Activated CD8-positive, alpha-beta memory T cell treated with anti-CD3 and anti-CD28 coated beads for 4 hours (primary cell): ENCODE measurements at regions not wholly inside any gene's neighbourhood (a gene's known extent, or its start where the extent isn't known, plus 50 kb on each side); places are given as distances from the start of the nearest gene placed in this dataset.
"Not testable (repeated sequence)": the region's sequence is repeated elsewhere in the genome, so short reads cannot be mapped to it uniquely, and the experiment has no call there.

Source experiments
- DNase-seq, 2 donors: peaks; one replicate each; pipeline ENCODE4 v3.0.0-alpha.2; 2020; ENCODE audit warnings: low read depth in 2 of 2

DNA sequence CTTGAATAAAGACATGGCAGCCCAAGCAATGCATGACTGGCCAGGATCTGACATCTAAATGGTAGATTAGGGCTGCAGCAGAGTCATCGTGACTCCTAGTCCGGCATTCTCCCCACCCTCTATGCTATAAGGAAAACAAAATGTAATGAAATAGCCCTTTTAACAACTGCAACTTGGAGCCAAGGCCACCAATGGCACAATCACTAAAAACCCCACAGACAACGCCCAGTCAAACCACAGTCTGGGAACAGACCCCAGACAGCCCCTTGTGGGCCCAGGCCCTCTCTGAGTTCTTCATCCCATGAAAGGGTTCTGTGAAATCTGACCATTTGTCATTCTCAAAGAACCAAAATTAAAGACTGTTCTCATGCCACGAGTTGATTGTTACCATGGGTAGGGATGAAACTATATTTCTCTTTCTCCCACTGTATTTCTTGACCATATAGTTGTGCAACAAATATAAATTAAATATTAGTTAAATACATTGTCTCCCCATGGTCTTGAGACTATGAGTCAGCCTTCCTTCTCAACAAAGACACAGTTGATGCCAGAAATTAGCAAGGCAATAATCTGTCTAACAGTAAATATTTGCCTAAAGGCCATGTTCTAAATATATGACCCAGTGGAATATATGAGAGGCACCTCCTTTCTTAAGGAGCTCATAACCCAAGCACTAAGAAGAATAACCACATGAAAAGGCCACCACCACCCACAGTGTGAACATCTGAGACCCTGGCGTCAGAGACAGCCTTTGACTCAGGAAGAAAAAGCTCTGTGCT lies 85.6 kb upstream of the SSTR4 start:
- DNase-seq = no peak

DNA sequence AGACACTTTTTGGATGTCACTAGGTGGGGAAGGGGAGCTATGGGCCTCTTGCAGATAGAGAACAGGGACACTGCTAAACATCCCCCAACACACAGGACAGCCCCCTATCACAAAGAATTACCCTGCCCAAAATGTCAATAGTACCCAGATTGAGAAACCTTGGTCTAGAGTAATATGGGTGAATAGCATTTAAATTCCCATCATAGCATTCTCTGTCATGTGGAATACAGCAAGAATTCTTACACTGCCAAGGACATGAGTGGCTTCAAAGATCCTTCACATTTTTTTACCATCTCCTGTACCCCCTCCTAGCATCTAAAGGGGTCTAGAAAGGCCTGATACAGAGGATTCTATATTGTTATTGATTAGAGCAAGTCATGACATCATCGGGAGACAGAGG lies 83.1 kb upstream of the SSTR4 start:
- DNase-seq = no peak

DNA sequence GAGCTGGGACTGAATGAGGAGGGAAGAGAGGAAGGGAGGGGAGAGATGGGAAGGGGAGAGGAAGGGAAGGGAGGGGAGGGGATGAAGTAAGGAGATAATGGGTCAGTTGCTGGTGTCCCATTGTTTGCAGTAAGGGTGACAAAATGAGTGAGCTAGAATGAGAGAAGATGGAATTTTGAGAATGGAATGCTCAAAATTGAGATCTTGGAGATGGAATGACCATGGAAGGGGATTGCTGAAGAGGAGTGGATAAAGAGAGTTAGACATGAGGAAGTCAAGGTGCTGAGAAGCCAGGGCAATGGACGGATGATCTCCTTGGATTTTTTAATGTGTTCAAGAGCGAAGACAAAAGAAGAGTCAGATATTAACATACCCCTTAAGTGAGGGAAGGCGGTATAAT lies 80.5 kb upstream of the SSTR4 start:
- no peak for DNase-seq

- DNase-seq = no peak
Observed at GRCh38 chr20:22958390-22958789, 76.7 kb upstream of the SSTR4 start.

DNA sequence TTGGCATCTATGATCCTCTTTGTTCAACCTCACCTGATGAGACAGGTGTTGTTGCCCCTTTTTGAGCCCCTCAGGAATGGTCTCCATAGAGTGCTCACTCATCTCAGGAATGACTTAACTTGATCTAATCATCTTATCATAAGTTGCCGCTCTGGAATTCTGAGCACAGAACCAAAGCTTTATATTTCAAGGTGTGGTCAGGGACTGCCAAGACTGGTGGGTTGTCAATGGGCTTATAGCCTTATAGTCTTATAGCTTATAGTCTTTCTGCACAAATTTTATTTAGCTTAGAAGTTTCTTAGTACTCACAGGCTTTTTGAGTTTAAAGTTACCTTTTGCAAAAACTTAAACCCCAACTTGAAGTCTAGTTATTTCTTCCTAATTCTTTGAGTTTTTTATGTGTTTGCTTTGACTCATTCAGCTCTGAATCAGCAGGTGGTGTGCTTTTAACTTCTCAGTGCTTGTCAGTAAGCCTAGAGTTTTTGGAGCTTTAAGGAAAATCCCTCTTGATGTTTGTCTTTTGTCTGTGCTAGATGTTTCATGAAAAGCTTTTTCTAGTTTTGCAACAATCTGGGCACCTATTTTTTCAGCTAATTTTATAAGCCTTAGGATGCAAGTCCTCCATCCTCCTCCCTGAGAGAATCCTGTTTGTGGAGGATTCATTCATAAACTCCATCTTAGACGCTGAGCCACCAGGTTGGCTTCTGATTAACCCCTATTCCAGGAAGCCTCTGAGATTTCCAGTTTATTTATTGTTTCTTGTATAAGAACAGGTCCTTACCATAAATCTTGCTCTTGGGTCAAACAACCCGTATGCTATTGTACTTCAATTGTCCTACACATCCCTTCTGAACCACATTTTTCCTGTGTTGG lies 72.3 kb upstream of the SSTR4 start:
- DNase-seq = no peak

GRCh38 chr20:22963581-22963980 lies 71.5 kb upstream of the SSTR4 start:
- no peak for DNase-seq

GRCh38 chr20:22966787-22967464 lies 68.2 kb upstream of the SSTR4 start:
- no peak for DNase-seq

DNA sequence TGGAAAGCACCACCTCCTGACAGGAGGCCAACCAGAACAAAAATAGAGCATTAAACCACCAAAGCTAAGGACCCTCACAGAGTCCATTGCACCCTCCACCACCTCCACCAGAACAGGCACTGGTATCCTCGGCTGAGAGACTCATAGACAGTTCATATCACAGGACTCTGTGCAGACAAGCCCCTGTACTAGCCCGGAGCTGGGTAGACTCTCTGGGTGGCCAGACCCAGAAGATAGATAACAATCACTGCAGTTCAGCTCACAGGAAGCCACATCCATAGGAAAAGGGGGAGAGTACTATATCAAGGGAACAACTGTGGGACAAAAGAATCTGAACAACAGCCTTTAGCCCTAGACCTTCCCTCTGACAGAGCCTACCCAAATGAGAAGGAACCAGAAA lies 67.4 kb upstream of the SSTR4 start:
- DNase-seq = not testable (repeated sequence)

DNA sequence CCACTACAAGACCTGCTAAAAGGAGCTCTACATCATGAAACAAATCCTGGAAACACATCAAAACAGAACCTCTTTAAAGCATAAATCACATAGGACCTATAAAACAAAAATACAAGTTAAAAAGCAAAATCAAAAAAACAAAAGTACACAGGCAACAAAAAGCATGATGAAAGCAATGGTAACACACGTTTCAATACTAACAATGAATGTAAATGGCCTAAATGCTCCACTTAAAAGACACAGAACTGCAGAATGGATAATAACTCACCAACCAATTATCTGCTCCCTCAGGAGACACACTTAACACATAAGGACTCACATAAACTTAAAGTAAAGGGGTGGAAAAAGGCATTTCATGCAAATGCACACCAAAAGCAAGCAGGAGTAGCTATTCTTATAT lies 66.1 kb upstream of the SSTR4 start:
- not testable (repeated sequence) for DNase-seq

DNA sequence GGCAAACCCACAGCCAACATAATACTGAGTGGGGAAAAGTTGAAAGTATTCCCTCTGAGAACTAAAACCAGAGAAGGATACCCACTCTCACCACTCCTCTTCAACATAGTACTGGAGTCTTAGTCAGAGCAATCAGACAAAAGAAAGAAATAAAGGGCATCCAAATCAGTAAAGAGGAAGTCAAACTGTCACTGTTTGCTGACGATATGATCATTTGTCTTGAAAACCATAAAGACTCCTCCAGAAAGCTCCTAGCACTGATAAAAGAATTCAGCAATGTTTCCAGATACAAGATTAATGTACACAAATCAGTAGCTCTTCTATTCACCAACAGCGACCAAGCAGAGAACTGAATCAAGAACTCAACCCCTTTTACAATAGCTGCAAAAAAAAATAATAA lies 64.0 kb upstream of the SSTR4 start:
- not testable (repeated sequence) for DNase-seq

DNA sequence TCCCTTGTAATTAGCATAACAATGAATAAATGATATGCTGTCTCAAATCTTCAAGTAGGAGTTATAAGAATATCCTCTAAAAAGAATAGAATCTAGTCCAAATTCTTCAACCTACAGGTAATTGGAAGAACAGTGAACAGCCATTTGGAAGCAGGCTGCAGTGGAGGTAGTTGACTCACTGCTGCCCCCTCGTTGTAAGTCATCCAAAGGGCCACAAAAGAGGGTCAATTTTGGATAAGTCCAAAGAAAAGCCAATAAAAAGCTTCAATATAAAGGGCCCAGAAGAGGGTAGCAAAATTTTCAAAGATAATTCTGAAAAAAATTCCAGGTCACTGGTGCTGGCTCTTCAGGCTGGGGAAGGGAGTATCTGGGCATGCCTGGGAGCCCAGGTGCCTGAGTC lies 60.8 kb upstream of the SSTR4 start:
- DNase-seq = no peak

- DNase-seq = no peak
Observed at GRCh38 chr20:22977047-22977785, 57.9 kb upstream of the SSTR4 start.

- DNase-seq = no peak
Observed at GRCh38 chr20:22984008-22984407, 51.1 kb upstream of the SSTR4 start.

- no peak for DNase-seq
Observed at GRCh38 chr20:22984606-22985005, 50.5 kb upstream of the SSTR4 start.

- DNase-seq = no peak
Observed at GRCh38 chr20:22985239-22985778, 49.8 kb upstream of the SSTR4 start.
